Prostate gland (tissue), 2 donors: ENCODE measurements at regions not wholly inside any gene's neighbourhood (a gene's known extent, or its start where the extent isn't known, plus 50 kb on each side); places are given as distances from the start of the nearest gene placed in this dataset.

Source experiments
- POLR2A ChIP-seq: fragments of 450-650 bp; IDR thresholded peaks from one replicate; pipeline ENCODE4 v1.6.1; 2016; ENCODE audit warnings: antibody characterized with exemption, mild to moderate bottlenecking
- POLR2AphosphoS5 ChIP-seq: sonication (generic); formaldehyde crosslinking; IDR thresholded peaks from one replicate; pipeline ENCODE4 v1.6.1; 2017; ENCODE audit warnings: antibody characterized with exemption
- TF ChIP-seq, protein P1 (sequence below), 4 experiments: fragments of 200-600 bp in 2 of 4; fragments of 450-650 bp in 2 of 4; sonication (generic) in 2 of 4; IDR thresholded peaks; 1 replicate in 3 of 4; 2 replicates in 1 of 4; pipeline ENCODE4 v1.5.1; 2016 to 2019; ENCODE audit warnings: antibody characterized with exemption in 4 of 4, mild to moderate bottlenecking in 2 of 4, moderate library complexity in 2 of 4

DNA sequence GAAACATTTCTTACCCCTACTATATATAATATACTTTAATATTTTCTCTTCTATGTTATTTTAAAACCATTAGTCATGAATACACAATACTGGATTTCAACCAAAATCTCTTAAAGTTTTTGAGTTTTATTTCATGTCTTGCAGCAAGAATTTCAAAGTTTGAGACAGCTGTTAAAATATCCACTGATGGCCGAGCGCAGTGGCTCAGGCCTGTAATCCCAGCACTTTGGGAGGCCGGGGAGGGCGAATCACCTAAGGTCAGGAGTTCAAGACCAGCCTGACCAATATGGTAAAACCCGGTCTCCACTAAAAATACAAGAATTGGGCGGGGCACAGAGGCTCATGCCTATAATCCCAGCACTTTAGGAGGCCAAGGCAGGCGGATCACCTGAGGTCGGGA, 59.7 kb upstream of the DAPK1 start:
- TF ChIP-seq POLR2AphosphoS5 (no peak), POLR2A (no peak)
- TF ChIP-seq, protein P1, sequence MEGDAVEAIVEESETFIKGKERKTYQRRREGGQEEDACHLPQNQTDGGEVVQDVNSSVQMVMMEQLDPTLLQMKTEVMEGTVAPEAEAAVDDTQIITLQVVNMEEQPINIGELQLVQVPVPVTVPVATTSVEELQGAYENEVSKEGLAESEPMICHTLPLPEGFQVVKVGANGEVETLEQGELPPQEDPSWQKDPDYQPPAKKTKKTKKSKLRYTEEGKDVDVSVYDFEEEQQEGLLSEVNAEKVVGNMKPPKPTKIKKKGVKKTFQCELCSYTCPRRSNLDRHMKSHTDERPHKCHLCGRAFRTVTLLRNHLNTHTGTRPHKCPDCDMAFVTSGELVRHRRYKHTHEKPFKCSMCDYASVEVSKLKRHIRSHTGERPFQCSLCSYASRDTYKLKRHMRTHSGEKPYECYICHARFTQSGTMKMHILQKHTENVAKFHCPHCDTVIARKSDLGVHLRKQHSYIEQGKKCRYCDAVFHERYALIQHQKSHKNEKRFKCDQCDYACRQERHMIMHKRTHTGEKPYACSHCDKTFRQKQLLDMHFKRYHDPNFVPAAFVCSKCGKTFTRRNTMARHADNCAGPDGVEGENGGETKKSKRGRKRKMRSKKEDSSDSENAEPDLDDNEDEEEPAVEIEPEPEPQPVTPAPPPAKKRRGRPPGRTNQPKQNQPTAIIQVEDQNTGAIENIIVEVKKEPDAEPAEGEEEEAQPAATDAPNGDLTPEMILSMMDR (IDR thresholded peaks at IDR 0.05) = no peak
